BE2C (cell line): ENCODE measurements at regions not wholly inside any gene's neighbourhood (a gene's known extent, or its start where the extent isn't known, plus 50 kb on each side); places are given as distances from the start of the nearest gene placed in this dataset.

ENCODE experiments used
- DNase-seq: peaks from one replicate; pipeline ENCODE4 v3.0.0-alpha.2; 2020
- H3K27me3 ChIP-seq: fragments of 250-450 bp; sonication (Bioruptor Pico); 2 replicates; pipeline ENCODE4 v1.5.1; 2020; ENCODE audit warnings: mild to moderate bottlenecking
- H3K36me3 ChIP-seq: fragments of 250-450 bp; sonication (Bioruptor Pico); 2 replicates; pipeline ENCODE4 v1.5.1; 2020; ENCODE audit warnings: mild to moderate bottlenecking
- H3K4me1 ChIP-seq: fragments of 250-450 bp; sonication (Bioruptor Pico); 2 replicates; pipeline ENCODE4 v1.5.1; 2020
- H3K4me3 ChIP-seq: 2 replicates; pipeline ENCODE4 v1.5.1; 2011; ENCODE audit warnings: low read depth, low read length
- H3K9me3 ChIP-seq: fragments of 250-450 bp; sonication (Bioruptor Pico); 2 replicates; pipeline ENCODE4 v1.5.1; 2020
- TF ChIP-seq, protein P1 (sequence below): IDR thresholded peaks from 2 replicates; pipeline ENCODE4 v1.5.1; 2012; ENCODE audit warnings: mild to moderate bottlenecking, low read depth, low read length

DNA sequence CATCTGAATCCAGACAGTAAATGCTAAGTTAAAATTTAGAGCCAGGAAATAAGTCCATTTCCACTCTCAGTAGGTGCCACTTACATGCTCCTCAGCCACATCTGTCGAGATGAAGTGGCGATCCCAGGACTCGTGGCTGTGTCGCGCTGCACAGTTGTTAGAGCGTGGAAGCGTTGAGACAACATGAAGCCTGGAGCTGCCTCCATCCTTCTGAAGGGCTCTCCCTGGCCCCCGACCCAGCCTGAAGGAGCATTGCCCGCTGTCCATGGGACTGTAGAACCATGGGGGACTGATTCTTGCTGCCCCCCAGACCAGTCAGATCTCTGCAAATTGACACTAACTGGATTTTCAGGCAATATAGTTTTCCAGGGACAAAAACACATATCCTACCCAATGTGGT is 58.9 kb downstream of the IRX1 start:
- TF ChIP-seq, protein P1, sequence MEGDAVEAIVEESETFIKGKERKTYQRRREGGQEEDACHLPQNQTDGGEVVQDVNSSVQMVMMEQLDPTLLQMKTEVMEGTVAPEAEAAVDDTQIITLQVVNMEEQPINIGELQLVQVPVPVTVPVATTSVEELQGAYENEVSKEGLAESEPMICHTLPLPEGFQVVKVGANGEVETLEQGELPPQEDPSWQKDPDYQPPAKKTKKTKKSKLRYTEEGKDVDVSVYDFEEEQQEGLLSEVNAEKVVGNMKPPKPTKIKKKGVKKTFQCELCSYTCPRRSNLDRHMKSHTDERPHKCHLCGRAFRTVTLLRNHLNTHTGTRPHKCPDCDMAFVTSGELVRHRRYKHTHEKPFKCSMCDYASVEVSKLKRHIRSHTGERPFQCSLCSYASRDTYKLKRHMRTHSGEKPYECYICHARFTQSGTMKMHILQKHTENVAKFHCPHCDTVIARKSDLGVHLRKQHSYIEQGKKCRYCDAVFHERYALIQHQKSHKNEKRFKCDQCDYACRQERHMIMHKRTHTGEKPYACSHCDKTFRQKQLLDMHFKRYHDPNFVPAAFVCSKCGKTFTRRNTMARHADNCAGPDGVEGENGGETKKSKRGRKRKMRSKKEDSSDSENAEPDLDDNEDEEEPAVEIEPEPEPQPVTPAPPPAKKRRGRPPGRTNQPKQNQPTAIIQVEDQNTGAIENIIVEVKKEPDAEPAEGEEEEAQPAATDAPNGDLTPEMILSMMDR = no peak
- Histone ChIP-seq H3K27me3 (no peaks in the 10 kb centered on the region), H3K4me1 (no peaks in the 10 kb centered on the region), H3K4me3 (no peak overlapping the region), H3K36me3 (no peaks in the 10 kb centered on the region), H3K9me3 (no peaks in the 10 kb centered on the region)
- no peak for DNase-seq

DNA sequence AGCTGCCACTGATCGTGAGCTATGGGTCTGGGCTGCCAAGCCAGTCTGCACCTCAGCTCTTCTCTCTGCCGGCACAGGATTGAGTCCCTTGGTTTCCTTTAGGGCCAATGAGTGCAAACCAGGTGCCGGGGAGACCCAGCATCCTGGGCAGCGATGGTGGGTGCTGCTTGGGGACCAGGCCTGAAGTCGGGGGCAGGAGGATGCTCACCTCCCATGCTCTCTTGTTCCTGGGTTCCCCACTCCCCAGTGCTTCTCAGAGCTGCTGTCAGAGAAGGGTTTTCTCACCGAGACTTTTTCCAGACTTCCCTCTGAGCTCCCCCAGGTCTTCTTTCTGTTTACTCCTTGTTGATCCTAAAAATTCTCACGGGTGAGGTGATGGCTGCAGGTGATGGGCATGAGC is 61.2 kb downstream of the IRX1 start:
- H3K27me3 ChIP-seq = no peaks in the 10 kb centered on the region
- DNase-seq = no peak
- no peaks in the 10 kb centered on the region for H3K4me1 ChIP-seq
- no peak overlapping the region for H3K4me3 ChIP-seq
- no peaks in the 10 kb centered on the region for H3K9me3 ChIP-seq
- no peaks in the 10 kb centered on the region for H3K36me3 ChIP-seq
- TF ChIP-seq, protein P1 = no peak

DNA sequence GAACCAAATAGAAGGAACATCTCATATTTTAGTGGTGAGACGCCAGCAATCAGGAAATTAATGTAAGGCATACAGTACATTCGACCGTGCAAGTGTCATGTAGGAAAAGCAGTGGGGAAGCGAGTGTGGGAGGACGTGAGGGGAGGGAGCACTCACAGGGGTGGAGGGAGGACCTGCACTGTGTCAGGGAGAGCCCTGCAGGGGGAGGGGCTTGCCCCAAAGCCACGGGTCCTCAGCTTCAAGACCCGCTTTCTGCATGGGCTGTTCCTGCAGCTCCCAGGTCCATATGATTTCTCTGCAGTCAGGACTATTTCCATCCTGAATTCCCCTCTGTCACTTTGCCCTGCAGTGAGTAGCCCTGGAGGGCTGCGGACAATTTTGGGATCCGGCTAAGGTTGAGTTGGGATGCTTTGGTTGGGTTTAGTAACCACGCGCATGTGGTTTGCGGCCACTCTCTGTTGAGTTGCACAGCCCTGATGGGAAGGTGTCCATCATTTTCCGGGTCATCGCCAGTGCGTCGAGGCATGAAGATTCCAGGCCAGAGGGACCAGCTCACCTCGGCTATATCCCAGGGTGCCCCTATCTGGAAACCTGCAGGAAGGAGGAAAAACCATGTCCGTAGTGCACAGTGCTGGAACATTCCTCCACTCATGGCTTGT is 61.9 kb downstream of the IRX1 start:
- DNase-seq = no peak
- no peaks in the 10 kb centered on the region for H3K4me1 ChIP-seq
- no peaks in the 10 kb centered on the region for H3K27me3 ChIP-seq
- H3K4me3 ChIP-seq = no peak overlapping the region
- no peaks in the 10 kb centered on the region for H3K9me3 ChIP-seq
- no peaks in the 10 kb centered on the region for H3K36me3 ChIP-seq
- TF ChIP-seq, protein P1 = no peak

DNA sequence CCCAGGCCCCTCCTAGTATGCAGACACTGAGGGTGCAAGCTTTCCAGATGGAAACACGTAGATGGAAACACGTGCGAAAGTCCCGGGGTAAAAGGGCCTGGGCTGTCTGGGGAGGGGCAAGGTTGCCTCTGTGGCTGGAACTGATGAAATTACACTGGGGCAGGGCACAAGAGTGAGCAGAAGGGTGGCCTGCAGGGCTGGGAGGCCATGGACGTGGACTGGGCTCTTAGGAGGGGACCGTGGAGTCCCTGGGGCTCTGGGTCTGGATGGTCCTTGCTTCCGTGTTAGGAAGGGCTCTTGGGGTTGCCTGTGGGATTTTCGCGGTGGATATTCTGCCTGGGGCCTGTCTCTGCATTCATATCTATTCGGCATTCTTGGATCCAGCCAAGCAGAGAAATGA is 63.3 kb downstream of the IRX1 start:
- H3K4me1 ChIP-seq = no peaks in the 10 kb centered on the region
- DNase-seq = no peak
- H3K9me3 ChIP-seq = no peaks in the 10 kb centered on the region
- H3K36me3 ChIP-seq = no peaks in the 10 kb centered on the region
- no peaks in the 10 kb centered on the region for H3K27me3 ChIP-seq
- H3K4me3 ChIP-seq = no peak overlapping the region
- TF ChIP-seq, protein P1 = no peak

DNA sequence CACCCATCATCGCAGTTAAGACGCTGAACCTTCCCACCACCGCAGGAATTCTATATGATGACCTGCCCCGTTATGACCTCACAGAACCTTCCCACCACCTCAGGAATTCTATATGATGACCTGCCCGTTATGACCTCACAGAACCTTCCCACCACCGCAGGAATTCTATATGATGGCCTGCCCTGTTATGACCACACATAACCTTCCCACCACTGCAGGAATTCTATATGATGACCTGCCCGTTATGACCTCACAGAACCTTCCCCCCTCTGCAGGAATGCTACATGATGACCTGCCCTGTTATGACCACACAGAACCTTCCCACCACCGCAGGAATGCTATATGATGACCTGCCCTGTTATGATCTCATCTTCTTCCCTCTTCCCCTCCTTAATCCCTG is 64.3 kb downstream of the IRX1 start:
- DNase-seq = no peak
- Histone ChIP-seq H3K4me1 (no peaks in the 10 kb centered on the region), H3K9me3 (no peaks in the 10 kb centered on the region), H3K4me3 (no peak overlapping the region), H3K27me3 (no peaks in the 10 kb centered on the region), H3K36me3 (no peaks in the 10 kb centered on the region)
- TF ChIP-seq, protein P1 = no peak

DNA sequence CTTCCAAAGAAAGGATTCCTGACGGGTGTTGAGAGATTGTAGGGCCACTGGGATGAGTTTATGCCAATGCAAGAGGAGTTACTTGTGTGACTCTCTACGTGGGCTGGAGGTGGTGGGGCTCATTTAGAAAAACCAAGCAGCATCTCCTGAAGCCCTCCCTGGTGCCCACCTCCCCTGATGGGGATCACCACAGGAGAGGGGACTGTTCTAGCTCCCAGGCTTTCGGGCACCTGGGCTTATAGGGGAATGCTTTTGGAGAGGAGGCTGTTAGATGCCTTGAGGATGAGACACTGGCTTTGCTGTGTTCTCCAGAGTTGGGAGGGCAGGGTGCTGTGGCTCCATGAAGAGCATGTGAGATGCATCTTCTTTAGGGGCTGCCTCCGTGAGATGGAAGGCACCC is 65.0 kb downstream of the IRX1 start:
- Histone ChIP-seq H3K4me1 (no peaks in the 10 kb centered on the region), H3K36me3 (no peaks in the 10 kb centered on the region), H3K4me3 (no peak overlapping the region), H3K27me3 (no peaks in the 10 kb centered on the region), H3K9me3 (no peaks in the 10 kb centered on the region)
- DNase-seq = no peak
- TF ChIP-seq, protein P1 = no peak
